ENCODE measurements at regions not wholly inside any gene's neighbourhood (a gene's known extent, or its start where the extent isn't known, plus 50 kb on each side); places are given as distances from the start of the nearest gene placed in this dataset.
"Not testable (repeated sequence)": the region's sequence is repeated elsewhere in the genome, so short reads cannot be mapped to it uniquely, and the experiment has no call there.

- DNase-seq: no peak
Observed at GRCh38 chrX:67288156-67288555, 255.7 kb upstream of the AR start.

- no peak for DNase-seq
Observed at GRCh38 chrX:67289055-67289499, 254.7 kb upstream of the AR start.

- no peak for DNase-seq
Observed at GRCh38 chrX:67290489-67291220, 253.2 kb upstream of the AR start.

- no peak for DNase-seq
Observed at GRCh38 chrX:67295924-67296323, 247.9 kb upstream of the AR start.

DNA sequence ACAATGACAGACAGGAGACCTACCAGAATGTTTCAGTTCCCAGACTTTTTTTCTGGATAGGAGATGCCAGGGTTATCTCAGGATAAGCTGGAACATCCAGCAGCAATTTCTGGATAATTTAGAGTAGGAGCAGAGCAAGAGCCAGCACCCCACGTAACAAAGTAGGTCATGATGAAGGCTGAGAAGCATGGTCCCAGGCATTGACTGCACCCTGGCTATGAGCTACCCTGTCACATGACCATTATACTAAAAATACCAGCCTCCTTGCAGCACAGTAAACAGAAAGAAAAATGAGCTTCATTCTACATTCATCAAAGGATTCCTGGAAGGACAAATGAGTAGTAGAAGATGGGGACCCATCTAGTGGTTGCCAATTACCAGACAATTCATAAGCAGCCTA lies 247.4 kb upstream of the AR start:
- DNase-seq: no peak

DNA sequence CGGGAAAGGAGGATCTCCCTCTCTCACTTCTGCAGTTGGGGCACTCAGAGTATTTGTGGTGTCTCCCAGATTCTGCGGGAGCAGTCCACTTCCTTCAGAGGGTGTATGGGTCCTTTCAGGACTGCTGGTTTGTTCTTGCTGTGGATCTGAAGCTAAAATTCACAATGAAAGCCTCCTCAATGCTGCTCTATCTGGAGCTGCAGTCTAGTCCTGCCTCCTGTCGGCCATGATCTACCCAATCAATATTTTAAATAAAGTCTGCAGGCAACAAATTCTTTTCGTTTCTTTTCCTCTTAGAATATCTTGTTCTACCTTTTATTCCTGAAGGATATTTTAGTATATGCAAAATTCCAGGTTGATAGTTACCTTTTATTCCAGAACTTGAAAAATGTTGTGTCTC lies 226.1 kb upstream of the AR start:
- DNase-seq: no peak

DNA sequence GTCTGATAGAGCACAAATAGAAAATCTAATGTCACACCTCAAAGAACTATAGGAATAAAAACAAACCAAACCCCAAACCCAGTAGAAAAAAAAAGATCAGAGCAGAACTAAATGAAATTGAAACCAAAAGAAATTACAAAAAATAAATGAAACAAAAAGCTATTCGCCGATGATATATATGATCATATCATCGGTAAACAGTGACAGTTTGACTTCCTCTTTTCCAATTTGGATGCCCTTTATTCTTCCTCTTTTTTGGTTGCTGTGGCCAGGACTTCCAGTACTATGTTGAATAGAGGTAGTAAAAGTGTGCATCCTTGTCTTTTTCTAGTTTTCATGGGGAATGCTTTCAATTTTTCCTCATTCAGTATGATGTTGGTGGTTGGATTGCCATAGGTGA lies 215.3 kb upstream of the AR start:
- DNase-seq: peak; percentile 13 to 26

- DNase-seq: no peak
Observed at GRCh38 chrX:67334323-67334722, 209.5 kb upstream of the AR start.

DNA sequence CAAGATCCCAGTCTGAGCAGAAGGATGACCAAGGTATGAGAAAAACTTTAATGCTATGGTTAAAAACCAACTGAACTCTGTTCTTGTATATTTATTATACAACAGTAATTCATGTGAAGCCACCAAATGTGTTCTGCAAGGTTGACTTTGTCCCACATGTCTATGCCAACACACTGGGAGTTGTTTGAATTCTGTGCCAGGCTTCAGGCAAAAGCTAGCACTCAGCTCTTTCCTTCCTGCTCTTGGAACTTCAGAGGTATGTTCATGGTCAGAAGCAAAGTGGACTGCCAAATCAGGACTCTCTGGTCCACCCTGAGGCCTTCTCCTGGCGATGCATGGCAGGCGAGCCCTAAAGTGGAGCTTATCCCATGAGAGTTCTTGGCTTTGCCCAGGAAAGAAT lies 205.6 kb upstream of the AR start:
- DNase-seq: no peak

GRCh38 chrX:67342138-67342537 lies 201.7 kb upstream of the AR start:
- no peak for DNase-seq

GRCh38 chrX:67346225-67346624 lies 197.6 kb upstream of the AR start:
- no peak for DNase-seq

GRCh38 chrX:67346667-67347066 lies 197.2 kb upstream of the AR start:
- DNase-seq: no peak

DNA sequence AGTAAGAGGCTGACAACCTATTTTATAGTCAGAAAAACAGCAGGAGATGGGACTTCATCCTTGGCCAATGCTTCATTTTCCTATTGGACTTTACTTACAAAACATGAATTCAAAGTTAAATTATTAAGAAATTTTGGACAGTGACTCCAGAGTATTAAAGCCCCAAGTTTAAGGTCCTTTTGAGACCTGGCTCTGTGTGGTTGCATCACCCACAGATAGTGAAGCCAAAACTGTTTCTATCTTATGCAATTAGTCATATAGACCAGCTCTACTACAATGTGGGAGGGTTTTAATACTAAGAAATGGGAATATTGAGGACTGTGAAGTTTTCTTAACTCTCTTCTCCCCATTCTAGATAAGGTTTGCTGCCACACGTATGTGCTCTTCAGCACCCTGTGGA lies 196.7 kb upstream of the AR start:
- DNase-seq: no peak

DNA sequence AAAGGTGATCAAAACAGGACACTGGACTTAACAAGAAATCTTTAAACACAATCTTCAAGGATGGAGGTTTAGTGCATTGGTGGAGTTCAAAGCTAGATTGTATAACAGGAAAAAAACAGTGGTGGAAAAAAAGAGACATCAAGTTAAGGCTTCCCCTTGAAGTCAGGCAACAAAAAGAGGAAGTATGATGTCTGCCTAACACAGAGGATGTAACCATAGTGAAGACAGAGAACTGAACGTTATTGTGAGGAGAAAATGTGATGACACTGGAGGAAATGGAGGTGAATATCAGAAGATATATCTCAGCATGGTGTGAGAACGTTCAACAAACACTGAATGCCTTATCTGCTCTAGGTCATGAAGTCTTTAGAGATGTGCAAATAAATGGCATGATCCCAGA lies 192.4 kb upstream of the AR start:
- no peak for DNase-seq

DNA sequence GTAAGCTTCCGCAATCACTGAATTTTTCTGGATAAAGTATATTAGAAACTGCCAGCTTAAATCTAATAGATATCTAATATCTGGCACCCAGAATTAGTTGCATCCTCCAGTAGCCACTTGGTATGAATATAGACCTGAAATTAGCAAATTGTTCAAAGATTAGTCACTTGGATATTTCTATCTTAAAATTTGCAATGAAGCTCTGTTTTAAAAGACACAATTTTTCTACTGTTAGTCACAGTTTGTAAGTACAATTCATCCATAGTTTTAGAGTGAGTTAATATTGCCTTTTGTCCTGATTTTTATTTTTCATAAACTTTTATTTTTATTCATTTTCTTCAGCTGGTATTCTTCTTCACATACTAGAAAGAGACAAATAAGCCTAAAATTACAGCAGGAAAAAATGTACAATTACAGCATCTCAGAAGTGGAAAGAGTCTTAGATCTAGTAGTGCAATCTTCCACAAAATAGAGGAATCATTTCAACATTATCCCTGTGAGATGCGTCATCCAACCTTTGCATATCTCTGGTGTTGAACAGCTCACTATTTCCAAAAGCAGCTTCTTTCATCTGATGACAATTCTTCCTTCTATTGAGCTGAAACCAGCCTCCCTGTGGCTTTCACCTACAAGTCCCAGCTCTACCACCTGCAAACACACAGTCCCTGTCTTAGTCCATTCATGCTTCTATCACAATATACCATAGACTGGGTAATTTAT lies 190.0 kb upstream of the AR start:
- no peak for DNase-seq

- DNase-seq: not testable (repeated sequence)
Observed at GRCh38 chrX:67361267-67361666, 182.6 kb upstream of the AR start.

DNA sequence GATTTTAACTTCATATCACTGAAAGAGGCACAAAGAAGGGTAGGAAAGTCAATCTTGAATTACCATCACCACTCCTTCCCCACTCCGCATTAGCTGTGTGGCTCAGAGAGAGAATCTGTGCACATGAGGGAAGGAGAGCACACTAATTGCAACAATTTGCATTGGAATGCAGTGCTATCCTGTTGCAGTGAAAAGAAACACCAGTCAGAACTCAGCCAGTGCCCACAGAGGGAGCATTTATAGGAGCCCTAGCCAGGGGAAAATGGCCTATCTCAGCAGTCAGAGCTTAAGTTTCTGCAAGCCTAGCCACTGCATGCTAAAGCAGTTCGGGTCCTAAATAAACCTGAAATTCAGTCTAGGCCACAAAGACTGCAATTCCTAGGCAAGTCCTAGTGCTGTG lies 159.4 kb upstream of the AR start:
- DNase-seq: no peak

- no peak for DNase-seq
Observed at GRCh38 chrX:67408423-67409079, 135.3 kb upstream of the AR start.

DNA sequence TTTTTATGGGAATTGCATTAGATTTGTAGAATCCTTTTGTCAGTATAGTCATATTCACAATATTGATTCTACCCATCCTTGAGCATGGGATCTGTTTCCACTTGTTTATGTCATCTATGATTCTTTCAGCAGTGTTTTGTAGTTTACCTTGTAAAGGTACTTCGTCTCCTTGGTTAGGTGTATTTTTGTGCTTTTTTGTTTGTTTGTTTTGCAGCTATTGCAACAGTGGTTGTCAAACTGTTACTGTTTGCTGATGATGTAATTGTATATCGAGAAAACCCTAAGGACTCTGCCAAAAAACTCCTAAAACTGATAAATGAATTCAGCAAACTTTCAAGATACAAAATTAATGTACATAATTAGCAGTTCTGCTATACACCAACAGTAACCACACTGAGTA lies 127.9 kb upstream of the AR start:
- DNase-seq: no peak

DNA sequence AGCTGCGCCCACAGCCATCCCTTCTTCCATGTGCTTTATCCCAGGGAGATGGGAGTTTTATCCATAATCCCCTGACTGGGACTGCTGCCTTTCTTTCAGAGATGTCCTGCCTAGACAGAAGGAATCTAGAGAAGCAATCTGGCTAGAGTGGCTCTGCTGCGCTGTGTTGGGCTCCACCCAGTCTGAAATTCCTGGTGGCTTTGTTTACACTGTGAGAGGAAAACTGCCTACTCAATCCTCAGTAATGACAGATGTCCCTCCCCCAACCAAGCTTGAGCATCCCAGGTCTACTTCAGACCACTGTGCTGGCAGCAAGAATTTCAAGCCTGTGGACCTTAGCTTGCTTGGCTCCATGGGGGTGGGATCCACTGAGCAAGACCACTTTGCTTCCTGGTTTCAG lies 116.9 kb upstream of the AR start:
- DNase-seq: no peak

GRCh38 chrX:67435536-67435935 lies 108.3 kb upstream of the AR start:
- DNase-seq: no peak

DNA sequence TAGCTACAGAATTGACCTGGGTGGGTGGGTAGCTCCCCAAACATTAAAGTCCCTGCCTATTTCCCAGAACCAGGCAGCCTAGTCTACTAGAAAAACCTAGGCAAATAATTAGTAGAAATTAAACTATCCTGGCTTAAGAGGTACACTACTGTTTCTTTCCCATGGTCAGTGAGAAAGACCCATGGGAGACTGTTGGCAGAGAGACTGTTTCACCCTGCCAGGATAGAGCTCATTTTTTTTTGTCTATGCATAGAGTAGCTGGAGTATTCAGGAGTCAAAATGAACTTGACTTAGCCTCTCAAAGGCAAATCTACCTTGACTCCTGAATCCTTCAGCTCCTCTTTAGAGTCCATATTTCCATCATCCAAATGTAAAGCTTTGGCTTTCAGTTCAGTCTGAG lies 107.0 kb upstream of the AR start:
- DNase-seq: no peak

DNA sequence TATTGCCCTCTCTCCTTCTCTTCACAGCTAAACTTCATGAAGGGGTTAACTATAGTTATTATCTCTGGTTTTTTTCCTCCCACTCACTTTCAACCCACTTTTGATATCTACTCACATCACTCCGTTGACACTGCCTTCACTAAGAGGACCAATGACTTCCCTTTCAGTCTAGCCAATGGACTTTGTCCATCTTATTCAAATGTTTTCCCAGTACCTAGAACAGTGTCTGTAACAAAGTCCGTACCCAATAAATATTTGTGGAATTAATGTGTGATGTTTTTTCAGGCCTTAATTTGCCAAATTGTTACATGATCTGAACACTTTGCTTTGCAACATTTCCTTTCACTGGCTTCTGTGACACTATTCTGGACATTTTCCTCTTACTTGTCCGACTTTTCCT lies 106.0 kb upstream of the AR start:
- DNase-seq: no peak

- DNase-seq: not testable (repeated sequence)
Observed at GRCh38 chrX:67475259-67475658, 68.6 kb upstream of the AR start.
